ENCODE measurements at regions not wholly inside any gene's neighbourhood (a gene's known extent, or its start where the extent isn't known, plus 50 kb on each side); places are given as distances from the start of the nearest gene placed in this dataset.

DNA sequence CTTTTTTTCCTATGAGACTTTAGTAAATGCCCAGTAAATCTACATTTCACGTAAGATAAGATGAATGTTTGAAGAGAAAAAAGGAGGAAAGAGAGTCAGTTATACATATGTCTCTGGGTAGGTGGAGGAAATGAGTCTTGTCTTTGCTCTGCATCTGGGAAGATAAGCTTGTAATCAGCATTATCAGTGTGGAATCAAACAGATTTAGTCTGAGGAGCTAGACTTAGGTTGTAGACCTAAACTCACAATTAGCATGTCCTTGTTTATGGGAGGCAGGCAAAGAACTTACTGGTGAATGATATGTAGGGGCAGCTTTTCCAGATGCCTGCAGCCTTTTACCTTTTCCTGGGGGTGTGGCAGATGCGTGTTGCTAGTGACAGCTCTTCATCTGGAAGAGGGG is 962.3 kb downstream of the TBC1D22A start:
- intact Hi-C loops (cut with micrococcal nuclease; ENCODE audit: unreplicated experiment): no loop called here
- 0% methylated on average over 2 of the region's 2 CpGs for WGBS (ENCODE audit: low lambda C conversion rate)
- FAIRE-seq (no peak), ATAC-seq (no peak), DNase-seq (ENCODE audit: low spot score) (no peak)
- H3K9me3 ChIP-seq (ENCODE audit: low read length): no peaks in the 10 kb centered on the region; the same call in 1 of the 2 replicates
- ChIA-PET POLR2A (no interaction called here), CTCF (ENCODE audit: low intra/inter-chr PET ratio, low total read pairs) (no interaction called here)
- TF ChIP-seq MIER3 (CRISPR knock-in tag; IDR thresholded peaks at IDR 0.05; ENCODE audit: borderline replicate concordance) (no peak), NBN (conservative IDR thresholded peaks at IDR 0.05) (no peak), ATF3 (CRISPR knock-in tag; IDR thresholded peaks at IDR 0.05) (no peak), MZF1 (CRISPR knock-in tag; IDR thresholded peaks at IDR 0.05; ENCODE audit: borderline replicate concordance) (no peak), YY1 (IDR thresholded peaks at IDR 0.05; ENCODE audit: insufficient read depth, insufficient replicate concordance, low read depth, low read length) (no peak), JUNB (CRISPR knock-in tag; IDR thresholded peaks at IDR 0.05; ENCODE audit: borderline replicate concordance) (no peak), ZIK1 (CRISPR knock-in tag; IDR thresholded peaks at IDR 0.05; ENCODE audit: borderline replicate concordance, low read depth) (no peak)
- TF ChIP-seq, protein P1, sequence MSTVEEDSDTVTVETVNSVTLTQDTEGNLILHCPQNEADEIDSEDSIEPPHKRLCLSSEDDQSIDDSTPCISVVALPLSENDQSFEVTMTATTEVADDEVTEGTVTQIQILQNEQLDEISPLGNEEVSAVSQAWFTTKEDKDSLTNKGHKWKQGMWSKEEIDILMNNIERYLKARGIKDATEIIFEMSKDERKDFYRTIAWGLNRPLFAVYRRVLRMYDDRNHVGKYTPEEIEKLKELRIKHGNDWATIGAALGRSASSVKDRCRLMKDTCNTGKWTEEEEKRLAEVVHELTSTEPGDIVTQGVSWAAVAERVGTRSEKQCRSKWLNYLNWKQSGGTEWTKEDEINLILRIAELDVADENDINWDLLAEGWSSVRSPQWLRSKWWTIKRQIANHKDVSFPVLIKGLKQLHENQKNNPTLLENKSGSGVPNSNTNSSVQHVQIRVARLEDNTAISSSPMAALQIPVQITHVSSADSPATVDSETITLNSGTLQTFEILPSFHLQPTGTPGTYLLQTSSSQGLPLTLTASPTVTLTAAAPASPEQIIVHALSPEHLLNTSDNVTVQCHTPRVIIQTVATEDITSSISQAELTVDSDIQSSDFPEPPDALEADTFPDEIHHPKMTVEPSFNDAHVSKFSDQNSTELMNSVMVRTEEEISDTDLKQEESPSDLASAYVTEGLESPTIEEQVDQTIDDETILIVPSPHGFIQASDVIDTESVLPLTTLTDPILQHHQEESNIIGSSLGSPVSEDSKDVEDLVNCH (CRISPR knock-in tag; IDR thresholded peaks at IDR 0.05): no peak
- no peak overlapping the region for H3K4me3 ChIP-seq (replicated peaks in 1 of 3; ENCODE audit: insufficient read depth in 1 of 3, low read depth in 2 of 3, low read length in 3 of 3)
- H3K79me2 ChIP-seq (ENCODE audit: insufficient read depth, low read length): no peaks in the 10 kb centered on the region
- BruUV-seq (replicated peaks): no TSS peak
- no peak overlapping the region for H2AFZ ChIP-seq (ENCODE audit: low read length)
- no peaks in the 10 kb centered on the region; a peak in 1 of 5 replicates for H3K27me3 ChIP-seq (ENCODE audit: control insufficient read depth in 1 of 2, insufficient read depth in 2 of 2, low read length in 2 of 2)
- H4K20me1 ChIP-seq (ENCODE audit: insufficient read depth, low read length): no peaks in the 10 kb centered on the region
- H3K4me2 ChIP-seq (ENCODE audit: low read depth, low read length): no peak overlapping the region
- no peaks in the 10 kb centered on the region for H3K36me3 ChIP-seq (replicated peaks in 1 of 2; ENCODE audit: control insufficient read depth in 1 of 2, insufficient read depth in 2 of 2, low read length in 2 of 2)
- H3K27ac ChIP-seq (ENCODE audit: extremely low read length, insufficient read depth, low read length): no peak overlapping the region
- no peak overlapping the region for H3K9ac ChIP-seq (ENCODE audit: insufficient read depth, low read depth, low read length)
- in situ Hi-C loops (cut with HindIII; ENCODE audit: extremely low pct_ligation_motif_present, low pct_unique_long_range_greater_than_20kb): no loop called here
- no peaks in the 10 kb centered on the region for H3K4me1 ChIP-seq (ENCODE audit: insufficient read depth, low read length)

Measured in HepG2 (cell line).